Progenitor cell of endocrine pancreas (in vitro differentiated cells): ENCODE measurements at regions not wholly inside any gene's neighbourhood (a gene's known extent, or its start where the extent isn't known, plus 50 kb on each side); places are given as distances from the start of the nearest gene placed in this dataset.

ENCODE experiments used
- DNase-seq: peaks from one replicate; pipeline ENCODE4 v3.0.0; 2021; ENCODE audit warnings: low spot score; ENCODE audit not compliant: unreplicated experiment
- H3K27ac Mint-ChIP-seq: 2 replicates; pipeline ENCODE4 v1.8.0; 2021; ENCODE audit warnings: mild to moderate bottlenecking, moderate library complexity, mixed read lengths
- H3K27me3 Mint-ChIP-seq: 2 replicates; pipeline ENCODE4 v1.8.0; 2021; ENCODE audit warnings: mixed read lengths
- H3K36me3 Mint-ChIP-seq: 2 replicates; pipeline ENCODE4 v1.8.0; 2022; ENCODE audit warnings: mixed read lengths; ENCODE audit not compliant: insufficient read depth
- H3K4me1 Mint-ChIP-seq: 2 replicates; pipeline ENCODE4 v1.8.0; 2021; ENCODE audit warnings: low read depth, mixed read lengths
- H3K4me3 Mint-ChIP-seq: 2 replicates; pipeline ENCODE4 v1.8.0; 2021; ENCODE audit warnings: low read depth, mild to moderate bottlenecking, moderate library complexity, mixed read lengths
- H3K9me3 Mint-ChIP-seq: 2 replicates; pipeline ENCODE4 v1.8.0; 2021; ENCODE audit warnings: low read depth, mixed read lengths
- CTCF ChIP-seq: fragments of 200-600 bp; sonication (generic); IDR thresholded peaks from one replicate; pipeline ENCODE4 v1.5.0; 2021; ENCODE audit warnings: antibody characterized with exemption, mild to moderate bottlenecking; ENCODE audit not compliant: unreplicated experiment

DNA sequence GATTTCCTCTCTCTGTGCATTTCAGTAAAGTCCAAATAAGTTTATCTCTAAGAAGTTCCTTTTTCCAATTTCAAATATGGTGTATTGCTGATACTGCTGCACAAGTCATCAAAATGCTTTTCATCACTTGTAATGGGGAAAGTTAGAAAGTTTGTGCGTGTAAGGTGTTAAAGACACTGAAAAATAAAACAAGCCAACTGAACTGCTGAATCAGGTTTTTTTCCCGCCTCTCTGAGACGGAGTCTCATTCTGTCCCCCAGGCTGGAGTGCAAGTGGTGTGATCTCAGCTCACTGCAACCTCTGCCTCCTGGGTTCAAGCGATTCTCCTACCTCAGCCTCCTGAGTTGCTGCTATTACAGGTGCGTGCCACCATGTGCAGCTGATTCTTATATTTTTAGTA is 400.9 kb downstream of the LRRC70 start:
- Mint-ChIP-seq H3K36me3 (no peaks in the 10 kb centered on the region), H3K27me3 (no peaks in the 10 kb centered on the region), H3K4me1 (no peaks in the 10 kb centered on the region), H3K4me3 (no peak overlapping the region), H3K9me3 (no peaks in the 10 kb centered on the region), H3K27ac (no peak overlapping the region)
- no peak for DNase-seq
- TF ChIP-seq CTCF: no peak

GRCh38 chr5:62977661-62978060 is 399.0 kb downstream of the LRRC70 start:
- no peaks in the 10 kb centered on the region for H3K27me3 Mint-ChIP-seq
- H3K4me1 Mint-ChIP-seq: no peaks in the 10 kb centered on the region
- no peak overlapping the region for H3K27ac Mint-ChIP-seq
- no peaks in the 10 kb centered on the region for H3K36me3 Mint-ChIP-seq
- no peaks in the 10 kb centered on the region for H3K9me3 Mint-ChIP-seq
- TF ChIP-seq CTCF: no peak
- H3K4me3 Mint-ChIP-seq: no peak overlapping the region
- no peak for DNase-seq

GRCh38 chr5:62974623-62975022 is 396.0 kb downstream of the LRRC70 start:
- H3K27ac Mint-ChIP-seq: no peak overlapping the region
- no peaks in the 10 kb centered on the region for H3K27me3 Mint-ChIP-seq
- H3K36me3 Mint-ChIP-seq: no peaks in the 10 kb centered on the region
- DNase-seq: no peak
- H3K4me3 Mint-ChIP-seq: no peak overlapping the region
- H3K9me3 Mint-ChIP-seq: peaks cover 4% of the 10 kb centered on the region
- no peaks in the 10 kb centered on the region for H3K4me1 Mint-ChIP-seq
- TF ChIP-seq CTCF: no peak

GRCh38 chr5:62969409-62970120 is 390.9 kb downstream of the LRRC70 start:
- peaks cover 3% of the 10 kb centered on the region for H3K36me3 Mint-ChIP-seq
- no peaks in the 10 kb centered on the region for H3K27me3 Mint-ChIP-seq
- no peaks in the 10 kb centered on the region for H3K4me1 Mint-ChIP-seq
- no peak overlapping the region for H3K4me3 Mint-ChIP-seq
- peaks cover 16% of the 10 kb centered on the region for H3K9me3 Mint-ChIP-seq
- H3K27ac Mint-ChIP-seq: no peak overlapping the region
- no peak for DNase-seq
- no peak for TF ChIP-seq CTCF

GRCh38 chr5:62964428-62964827 is 385.8 kb downstream of the LRRC70 start:
- Mint-ChIP-seq H3K27ac (no peak overlapping the region), H3K9me3 (peaks cover 30% of the 10 kb centered on the region), H3K36me3 (peaks cover 3% of the 10 kb centered on the region), H3K27me3 (no peaks in the 10 kb centered on the region), H3K4me1 (no peaks in the 10 kb centered on the region), H3K4me3 (no peak overlapping the region)
- no peak for DNase-seq
- TF ChIP-seq CTCF: no peak
